HUDEP-2 (cell line): ENCODE measurements at regions not wholly inside any gene's neighbourhood (a gene's known extent, or its start where the extent isn't known, plus 50 kb on each side); places are given as distances from the start of the nearest gene placed in this dataset.

ENCODE experiments used
- DNase-seq, 76 experiments: peaks; one replicate each; lab custom pipeline; 2025; ENCODE audit not compliant: unreplicated experiment in 76 of 76; lab: John Stamatoyannopoulos, UW

DNA sequence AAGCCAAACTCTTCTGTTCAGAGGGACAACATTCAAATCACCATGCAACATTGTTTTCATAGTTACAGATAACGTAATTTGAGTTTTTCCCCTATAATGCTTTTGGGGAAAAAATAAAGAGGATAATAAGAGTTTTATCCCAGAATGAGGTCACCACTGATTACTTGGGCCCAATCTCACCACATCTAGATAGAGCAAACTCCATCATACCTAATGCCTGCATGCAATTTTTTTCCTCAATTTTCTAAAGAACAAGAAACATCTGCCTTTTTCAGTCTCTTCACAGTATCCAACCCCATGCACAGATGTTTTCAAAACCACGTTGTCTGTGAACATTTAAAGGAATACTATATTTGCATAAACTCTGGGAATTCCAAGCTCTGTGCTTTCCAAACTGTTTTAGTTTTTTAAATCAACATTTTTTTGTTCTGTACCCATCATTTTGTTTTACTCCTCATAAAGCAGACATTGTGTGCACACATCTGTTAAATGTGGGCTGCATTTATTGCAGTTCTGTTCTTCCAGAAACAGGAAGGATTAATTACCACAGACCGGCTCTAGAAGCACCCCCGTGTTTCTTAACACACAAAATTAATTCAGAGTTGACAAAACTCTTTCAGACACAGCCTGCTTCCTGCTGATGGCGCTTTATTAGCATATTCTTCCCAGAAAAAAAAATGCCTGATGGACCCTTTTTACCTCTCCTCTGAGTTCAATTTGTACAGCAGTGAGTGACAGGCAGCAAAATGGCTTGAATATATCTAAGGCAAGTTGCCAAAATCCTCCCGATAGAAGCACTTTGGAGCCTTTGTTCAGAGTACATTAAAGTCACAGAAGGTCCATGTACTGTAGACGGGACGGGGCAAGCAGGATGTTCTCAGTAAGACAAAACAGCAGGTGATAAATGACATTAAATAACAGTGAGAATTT, 1171.9 kb downstream of the EFNB2 start:
- peak in 1 of 76 experiments; percentile 5 for DNase-seq

DNA sequence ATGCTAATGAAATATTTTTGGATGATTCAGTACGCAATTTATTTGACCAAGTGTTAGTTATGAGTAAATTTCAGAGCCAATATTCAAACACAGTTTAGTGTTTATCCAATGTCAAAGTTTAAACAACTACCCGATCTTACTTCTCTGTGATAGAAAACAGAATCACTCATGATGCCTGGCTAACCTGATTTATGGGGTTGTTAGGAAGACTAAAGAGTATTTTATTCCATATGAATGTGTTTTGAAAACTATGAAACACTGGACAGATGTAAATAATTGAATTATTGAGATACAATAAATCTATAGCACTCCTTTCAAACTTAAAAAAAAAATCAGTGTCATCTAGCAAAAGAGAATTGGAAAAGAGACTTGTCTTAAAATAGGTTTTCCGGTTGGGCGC, 1181.8 kb downstream of the EFNB2 start:
- no peak for DNase-seq

DNA sequence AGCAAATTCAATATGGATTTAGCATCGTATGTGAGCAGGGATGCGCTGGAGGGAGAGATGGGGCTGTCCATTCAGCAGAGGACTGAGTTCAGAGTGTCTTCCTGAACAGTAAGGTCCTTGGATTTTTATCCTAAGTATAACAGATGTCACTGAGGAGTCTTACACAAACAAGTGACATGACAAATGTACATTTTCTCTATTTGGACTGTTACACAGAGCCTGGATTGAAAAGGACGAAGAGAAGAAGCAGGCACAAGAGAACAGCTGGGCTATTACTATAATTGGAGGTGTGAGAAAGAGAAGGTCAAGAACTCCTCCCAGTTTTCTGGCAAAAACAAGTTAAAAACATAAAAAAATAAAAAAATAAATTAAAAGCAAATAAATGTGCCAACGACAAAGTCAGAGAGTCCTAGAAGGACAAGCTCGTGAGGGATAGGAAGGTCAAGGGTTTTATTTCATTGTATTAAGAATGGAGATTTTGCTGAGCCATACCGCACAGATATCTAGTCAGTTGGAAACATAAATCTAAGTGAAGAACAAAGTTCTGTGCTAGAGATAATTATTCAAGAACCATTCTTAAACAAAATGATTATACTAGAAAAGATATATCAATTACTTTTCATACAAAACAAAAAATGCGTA, 1186.3 kb downstream of the EFNB2 start:
- no peak for DNase-seq

- DNase-seq: no peak
Measured at GRCh38 chr13:105346141-105346775, 1189.2 kb downstream of the EFNB2 start.

DNA sequence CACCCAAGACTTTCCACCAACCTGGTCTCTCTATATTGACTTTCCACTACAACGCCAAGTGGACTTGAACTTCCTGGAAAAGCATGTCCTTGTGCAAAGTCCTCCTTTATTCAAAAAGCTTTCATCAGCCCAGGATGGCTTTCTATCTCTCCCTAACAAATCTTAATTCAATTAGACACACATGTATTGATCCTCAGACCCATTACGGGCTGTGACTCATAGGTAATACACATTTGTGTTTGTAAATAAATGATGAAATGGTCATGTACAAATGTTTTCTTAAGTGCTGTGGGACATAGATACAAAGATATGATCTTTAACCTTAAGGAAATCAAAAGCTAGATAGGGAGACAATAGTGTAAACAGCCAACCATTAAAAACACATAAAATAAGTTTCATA, 1189.7 kb downstream of the EFNB2 start:
- DNase-seq: no peak

DNA sequence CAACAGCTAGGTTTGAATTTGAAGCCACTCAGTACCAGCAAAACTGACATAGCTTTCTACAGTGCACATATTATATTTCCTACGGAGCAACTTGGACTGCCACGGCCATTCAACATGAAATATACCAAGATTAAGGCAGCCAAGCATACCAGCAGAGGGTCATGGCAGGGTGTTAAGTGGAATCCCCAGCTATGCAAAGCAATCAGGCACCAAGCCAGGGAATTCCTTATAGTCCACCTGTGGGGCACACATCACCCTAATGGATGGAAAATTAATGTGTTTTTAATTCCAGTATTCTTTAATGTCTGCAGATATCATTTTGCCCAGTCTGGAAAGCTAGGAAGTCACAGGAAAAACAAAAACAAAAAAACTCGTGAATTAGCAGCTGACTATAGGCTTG, 1190.3 kb downstream of the EFNB2 start:
- DNase-seq: no peak

DNA sequence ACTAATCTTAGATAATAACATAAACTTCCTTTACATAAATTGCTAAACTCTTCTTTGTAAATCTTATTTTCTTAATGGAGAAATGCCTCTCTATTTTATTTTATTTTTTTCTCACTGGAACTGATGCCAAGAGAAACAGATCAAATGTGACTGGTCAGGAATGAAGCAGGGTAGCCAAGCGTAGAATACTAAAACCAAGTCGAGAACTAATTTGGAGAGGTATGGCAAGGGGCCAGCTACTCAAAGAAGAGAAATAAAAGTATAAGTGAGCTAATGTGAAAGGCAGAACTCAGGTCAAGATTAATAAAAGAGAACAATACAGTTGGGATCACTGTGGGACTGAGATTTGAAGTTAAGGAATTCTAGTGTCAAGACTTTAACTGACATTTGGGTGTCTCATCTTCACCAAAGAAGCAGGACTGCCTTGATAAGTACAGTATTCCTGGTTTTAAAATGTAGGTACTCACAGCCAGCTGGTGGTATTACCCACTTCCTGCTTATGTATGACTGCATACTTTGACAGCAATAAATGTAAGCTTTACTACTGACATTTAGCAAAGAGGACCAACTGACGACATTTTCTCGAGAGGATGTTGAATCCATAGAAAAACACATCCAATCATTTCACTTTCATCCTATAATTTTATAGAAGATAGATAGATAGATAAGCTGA, 1192.2 kb downstream of the EFNB2 start:
- no peak for DNase-seq

GRCh38 chr13:105342281-105342820, 1193.1 kb downstream of the EFNB2 start:
- DNase-seq: no peak

- no peak for DNase-seq
Measured at GRCh38 chr13:105341758-105342157, 1193.7 kb downstream of the EFNB2 start.

GRCh38 chr13:105341256-105341655, 1194.2 kb downstream of the EFNB2 start:
- DNase-seq: no peak

DNA sequence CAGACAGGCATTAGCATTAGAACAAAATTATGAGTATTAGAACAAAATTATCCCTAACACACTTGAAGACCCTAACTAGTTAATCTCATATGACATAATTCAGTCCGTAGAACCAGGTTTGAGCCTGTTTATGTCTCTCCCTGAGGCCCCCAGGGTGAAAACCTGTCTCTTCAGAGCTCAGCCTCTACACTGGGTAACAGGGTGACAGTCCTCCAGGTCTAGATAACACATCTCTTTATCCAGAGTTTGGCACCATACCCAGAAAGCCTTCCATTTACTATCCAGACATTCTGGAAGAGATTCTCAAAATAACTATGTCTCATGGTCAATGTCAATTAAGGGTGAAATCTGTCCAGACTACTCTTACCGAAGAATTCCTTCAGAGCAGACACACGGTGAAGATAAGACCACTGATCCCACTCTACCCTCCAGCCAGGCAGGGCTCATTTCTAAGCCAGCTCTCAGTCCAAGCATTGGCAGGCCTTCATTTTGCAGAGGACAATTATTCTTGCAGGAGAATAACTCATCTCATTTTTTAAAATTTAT, 1195.3 kb downstream of the EFNB2 start:
- no peak for DNase-seq

DNA sequence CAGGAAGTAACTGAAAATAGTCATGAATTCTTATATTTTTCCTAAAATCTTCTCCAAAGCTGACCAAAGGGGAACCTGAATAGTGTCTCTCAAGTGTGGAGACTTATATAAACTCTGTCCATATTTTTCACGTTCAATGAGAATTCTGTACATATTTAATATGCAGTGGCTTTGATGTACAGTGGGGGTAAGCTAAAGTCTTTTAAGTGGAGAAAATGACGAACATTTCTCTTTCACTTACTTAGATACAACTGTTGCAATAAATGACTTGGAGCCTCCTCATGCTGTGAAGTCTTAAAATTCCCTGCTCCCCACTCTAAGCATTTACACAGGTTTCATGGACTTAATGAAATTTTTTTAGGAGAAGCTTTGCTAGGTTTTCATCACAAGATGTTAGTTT, 1196.7 kb downstream of the EFNB2 start:
- DNase-seq: no peak

DNA sequence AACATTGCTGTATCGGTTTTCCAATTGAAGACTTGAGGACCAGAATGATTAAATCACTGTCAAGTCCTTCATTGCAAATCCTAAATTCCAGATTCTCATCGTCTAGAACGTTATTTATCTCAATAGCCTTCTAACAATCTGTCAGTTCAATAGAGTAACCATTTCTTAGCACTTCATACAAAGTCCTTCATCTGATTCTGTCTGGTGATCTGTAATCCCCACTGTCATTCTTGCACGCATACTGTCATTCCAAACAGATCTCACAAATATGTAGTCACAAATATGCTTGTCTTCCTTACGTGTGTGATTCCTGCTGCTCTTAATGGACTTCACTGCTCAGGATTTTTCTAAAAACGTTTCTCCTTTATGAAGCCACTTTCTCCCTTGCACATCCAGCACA, 1197.5 kb downstream of the EFNB2 start:
- no peak for DNase-seq

- DNase-seq: no peak
Measured at GRCh38 chr13:105336706-105337576, 1198.5 kb downstream of the EFNB2 start.

GRCh38 chr13:105334211-105334610, 1201.3 kb downstream of the EFNB2 start:
- DNase-seq: no peak

DNA sequence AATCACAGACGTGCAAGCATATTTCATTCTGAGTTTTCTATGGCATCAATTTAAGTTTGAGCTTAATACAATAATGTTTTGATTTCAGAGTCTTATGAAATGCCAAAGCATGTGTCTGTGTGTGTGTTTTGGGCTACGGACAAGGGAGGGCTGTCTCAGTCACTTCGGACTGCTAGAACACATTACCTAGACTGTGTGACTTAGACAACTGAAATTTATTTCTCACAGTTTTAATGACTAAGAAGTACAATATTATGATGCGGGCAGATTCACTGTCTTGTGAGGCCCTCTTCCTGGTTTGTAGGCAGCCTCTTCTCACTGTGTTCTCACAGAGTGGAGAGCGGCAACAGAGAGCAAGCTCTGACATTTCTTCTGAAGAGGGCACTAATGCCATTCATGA, 1202.0 kb downstream of the EFNB2 start:
- no peak for DNase-seq

DNA sequence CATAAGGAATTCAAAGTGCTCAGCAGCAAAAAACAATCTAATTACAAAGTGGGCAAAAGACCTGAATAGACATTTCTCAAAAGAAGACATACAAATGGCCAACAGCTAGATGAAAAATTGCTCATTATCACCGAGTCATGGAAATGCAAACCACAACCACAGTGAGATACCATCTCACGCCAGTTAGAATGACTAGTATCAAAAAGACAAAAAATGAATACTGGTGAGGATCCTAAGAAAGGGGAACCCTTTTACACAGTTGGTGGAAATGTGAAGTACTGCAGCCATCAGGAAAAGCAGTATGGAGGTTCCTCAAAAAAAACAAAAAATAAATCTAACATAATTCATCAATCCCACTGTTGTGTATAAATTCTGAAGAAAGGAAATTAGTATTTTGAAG, 1206.1 kb downstream of the EFNB2 start:
- peak in 8 of 76 experiments; percentile 3 to 20 (median 6) for DNase-seq

DNA sequence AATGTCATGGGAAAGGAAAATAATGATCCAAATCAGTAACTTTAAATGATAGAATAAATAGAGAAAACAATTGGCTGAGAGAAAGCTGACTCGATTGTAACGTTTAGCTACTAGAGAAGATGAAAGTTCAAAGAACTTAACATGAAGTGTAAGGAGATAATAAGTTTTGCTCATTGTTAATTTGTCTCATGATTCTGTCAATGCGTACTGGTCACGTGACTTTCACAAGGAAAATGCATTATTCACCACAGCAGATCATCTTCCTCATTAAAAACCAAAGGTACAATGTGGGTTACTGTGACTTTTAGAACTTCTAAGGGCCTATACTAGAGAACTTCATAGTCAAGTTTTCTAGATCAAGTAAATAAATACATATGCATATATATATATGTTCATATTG, 1207.2 kb downstream of the EFNB2 start:
- DNase-seq: no peak

DNA sequence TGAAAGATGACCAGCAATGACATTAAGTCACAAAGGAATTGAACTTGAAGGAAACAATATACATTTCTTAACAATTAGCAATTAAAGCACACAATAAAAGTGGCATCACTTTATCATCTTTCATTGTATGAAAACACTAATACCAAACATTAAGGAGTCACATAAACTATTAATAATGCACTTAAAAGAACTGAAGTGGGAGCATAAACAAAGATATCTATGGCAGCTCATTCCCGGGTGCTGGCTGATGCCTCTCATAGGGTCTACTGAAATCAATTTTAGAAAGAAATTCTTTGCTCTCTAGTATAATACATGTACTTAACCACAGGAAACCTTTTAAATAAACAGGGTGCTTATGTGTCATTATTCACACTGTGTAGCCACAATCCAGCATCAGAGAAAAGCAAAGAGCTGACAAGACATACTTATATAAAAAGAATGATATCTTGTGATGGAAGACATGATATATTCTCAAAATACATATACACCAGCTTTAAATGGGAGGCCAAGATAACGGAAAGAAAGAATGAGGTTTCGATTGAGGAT, 1207.8 kb downstream of the EFNB2 start:
- no peak for DNase-seq
